ENCODE measurements at regions not wholly inside any gene's neighbourhood (a gene's known extent, or its start where the extent isn't known, plus 50 kb on each side); places are given as distances from the start of the nearest gene placed in this dataset.

- TF ChIP-seq TAF1 (IDR thresholded peaks at IDR 0.05; ENCODE audit: borderline replicate concordance, low read depth, low read length) (no peak), POLR2A (IDR thresholded peaks at IDR 0.05; ENCODE audit: low read depth, low read length) (no peak)
Observed at GRCh38 chr6:105593805-105594671, 191.2 kb upstream of the PREP start.

Measured in GM12892 (cell line).